ENCODE measurements at regions not wholly inside any gene's neighbourhood (a gene's known extent, or its start where the extent isn't known, plus 50 kb on each side); places are given as distances from the start of the nearest gene placed in this dataset.

GRCh38 chrX:149199734-149200133, 305.4 kb downstream of the IDS start:
- H3K27ac ChIP-seq, result no peak overlapping the region
- no peak overlapping the region for H3K4me3 ChIP-seq
- ATAC-seq (no peak), DNase-seq (no peak)
- H3K9me3 ChIP-seq, result peaks cover 0 to 7% (median 0%) of the 10 kb centered on the region in 11 donors
- no peak for TF ChIP-seq CTCF (IDR thresholded peaks at IDR 0.05)
- H3K36me3 ChIP-seq, result no peaks in the 10 kb centered on the region
- no peaks in the 10 kb centered on the region for H3K4me1 ChIP-seq
- peaks cover 0 to 7% (median 0%) of the 10 kb centered on the region in 7 donors for H3K27me3 ChIP-seq
- 91 to 97% methylated on average over 4 of the region's 4 CpGs for WGBS, 2 donors
- intact Hi-C loops (cut with DNase I), result no loop called here

- intact Hi-C loops (cut with DNase I), result no loop called here
- H3K4me1 ChIP-seq, result no peaks in the 10 kb centered on the region
- peaks cover 0 to 1% (median 0%) of the 10 kb centered on the region in 7 donors for H3K27me3 ChIP-seq
- no peak overlapping the region for H3K27ac ChIP-seq
- H3K9me3 ChIP-seq, result peaks cover 0 to 7% (median 0%) of the 10 kb centered on the region in 11 donors
- ATAC-seq (no peak), DNase-seq (no peak)
- 87 to 91% methylated on average over 11 of the region's 11 CpGs for WGBS, 2 donors
- no peak overlapping the region for H3K4me3 ChIP-seq
- TF ChIP-seq CTCF (IDR thresholded peaks at IDR 0.05), result no peak
- H3K36me3 ChIP-seq, result no peaks in the 10 kb centered on the region
Measured at GRCh38 chrX:149198980-149199732, 305.9 kb downstream of the IDS start.

- H3K9me3 ChIP-seq, result no peaks in the 10 kb centered on the region
- H3K27me3 ChIP-seq, result no peaks in the 10 kb centered on the region
- H3K4me1 ChIP-seq, result no peaks in the 10 kb centered on the region
- intact Hi-C loops (cut with DNase I), result no loop called here
- H3K4me3 ChIP-seq, result no peak overlapping the region
- no peaks in the 10 kb centered on the region for H3K36me3 ChIP-seq
- WGBS, 2 donors, result 61 to 67% methylated on average over 2 of the region's 2 CpGs
- ATAC-seq (no peak), DNase-seq (no peak)
- no peak overlapping the region for H3K27ac ChIP-seq
- TF ChIP-seq CTCF (IDR thresholded peaks at IDR 0.05), result no peak
Measured at GRCh38 chrX:149185087-149185486, 320.0 kb downstream of the IDS start.

GRCh38 chrX:149161435-149162088, 343.5 kb downstream of the IDS start:
- no peak for DNase-seq
- Histone ChIP-seq H3K27ac (no peak overlapping the region), H3K9me3 (peaks cover 0 to 7% (median 0%) of the 10 kb centered on the region in 11 donors), H3K27me3 (no peaks in the 10 kb centered on the region), H3K4me1 (no peaks in the 10 kb centered on the region), H3K36me3 (no peaks in the 10 kb centered on the region), H3K4me3 (no peak overlapping the region)
- no peak for TF ChIP-seq CTCF (IDR thresholded peaks at IDR 0.05)
- 92 to 100% methylated on average over 1 to 2 of the region's 2 CpGs for WGBS, 2 donors
- no peak for ATAC-seq
- intact Hi-C loops (cut with DNase I), result no loop called here
